ENCODE measurements at regions not wholly inside any gene's neighbourhood (a gene's known extent, or its start where the extent isn't known, plus 50 kb on each side); places are given as distances from the start of the nearest gene placed in this dataset.

DNA sequence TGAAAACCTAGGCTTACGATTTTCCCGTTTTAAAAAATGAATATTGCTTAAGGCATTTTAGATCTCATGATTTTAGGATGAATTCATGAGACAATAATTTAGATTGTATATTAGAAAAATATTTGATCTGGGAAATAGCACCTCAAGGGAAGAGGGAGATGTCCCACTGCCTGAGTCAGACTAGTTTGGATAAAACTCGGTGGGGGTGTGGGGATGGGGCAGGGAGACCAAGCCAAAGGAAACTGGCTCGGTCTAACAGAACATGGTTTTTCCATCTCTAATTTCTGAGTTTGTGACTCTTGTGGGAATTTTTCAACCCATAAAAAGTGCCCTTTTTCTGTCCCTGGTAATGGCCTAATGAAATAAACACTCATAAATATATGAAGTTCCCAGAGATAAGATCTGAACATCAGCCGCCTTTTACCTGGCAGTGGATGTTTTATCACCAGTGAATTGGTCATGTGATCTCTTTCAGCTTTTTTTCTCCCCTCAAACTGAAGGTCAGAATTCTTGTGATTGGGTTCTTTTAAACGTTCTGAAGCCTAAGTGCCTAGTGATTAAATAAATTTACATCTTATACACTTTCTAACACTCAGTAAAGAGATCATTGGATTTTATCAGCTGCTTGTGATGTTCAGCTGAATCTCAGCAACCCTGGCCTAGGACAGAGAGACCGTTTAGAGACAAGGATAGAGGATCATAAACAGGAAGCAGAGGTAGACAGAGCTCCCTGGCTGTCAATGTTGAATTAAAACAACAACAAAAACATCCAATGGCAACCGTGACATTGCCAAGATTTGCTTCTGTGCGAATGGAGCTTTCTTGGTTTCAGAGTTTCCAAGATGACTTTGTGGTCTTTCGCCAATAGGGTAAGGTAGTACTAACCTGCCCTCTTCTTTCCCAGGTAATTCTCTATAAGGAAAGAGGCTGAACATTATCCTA is 1038.2 kb downstream of the MCTP2 start:
- H3K18ac ChIP-seq (ENCODE audit: extremely low read depth, low read length) = no peak overlapping the region
- no peaks in the 10 kb centered on the region for H3K36me3 ChIP-seq (ENCODE audit: control insufficient read depth in 2 of 4, insufficient read depth in 4 of 4, low read length in 3 of 4)
- FAIRE-seq (no peak), DNase-seq (ENCODE audit: low read depth in 1 of 2, low spot score in 2 of 2) (no peak)
- TF ChIP-seq ASH2L (IDR thresholded peaks at IDR 0.05; ENCODE audit: low read length) (no peak), ATF3 (IDR thresholded peaks at IDR 0.05; ENCODE audit: insufficient read depth, low read depth, low read length) (no peak)
- H3K23me2 ChIP-seq (ENCODE audit: low read depth, low read length) = no peaks in the 10 kb centered on the region
- no peak overlapping the region for H4K5ac ChIP-seq (ENCODE audit: insufficient read length, low read depth, low read length)
- no peaks in the 10 kb centered on the region for H3K4me1 ChIP-seq (replicated peaks in 1 of 4; ENCODE audit: control insufficient read depth in 3 of 4, insufficient read depth in 4 of 4, low read length in 3 of 4)
- no peak overlapping the region for H2BK120ac ChIP-seq (replicated peaks; ENCODE audit: low read depth, low read length)
- H4K91ac ChIP-seq (replicated peaks; ENCODE audit: insufficient read length, low read length) = no peak overlapping the region
- H2BK12ac ChIP-seq (ENCODE audit: low read depth, low read length) = no peak overlapping the region
- no peak overlapping the region for H2AFZ ChIP-seq (ENCODE audit: low read length)
- H4K8ac ChIP-seq (ENCODE audit: extremely low read depth, insufficient read depth, low read length) = no peak overlapping the region
- no peak overlapping the region for H3K23ac ChIP-seq (ENCODE audit: insufficient read length)
- H3K56ac ChIP-seq (replicated peaks; ENCODE audit: insufficient read length, low read depth, low read length) = no peak overlapping the region
- H2BK15ac ChIP-seq (ENCODE audit: low read length) = no peak overlapping the region
- no peak overlapping the region for H3K4me3 ChIP-seq (ENCODE audit: extremely low read depth in 1 of 4, insufficient read depth in 2 of 4, low read depth in 3 of 4, low read length in 4 of 4)
- no peaks in the 10 kb centered on the region for H3K27me3 ChIP-seq (replicated peaks in 1 of 4; ENCODE audit: control insufficient read depth in 3 of 4, extremely low read depth in 1 of 4, insufficient read depth in 3 of 4, low read length in 3 of 4)
- no peak overlapping the region for H3K14ac ChIP-seq (ENCODE audit: insufficient read length)
- H2AK5ac ChIP-seq (ENCODE audit: low read depth, low read length) = no peak overlapping the region
- no peak overlapping the region for H3K27ac ChIP-seq (ENCODE audit: low read depth, low read length)
- H3K9ac ChIP-seq (replicated peaks in 1 of 4; ENCODE audit: extremely low read depth in 1 of 4, low read depth in 3 of 4, low read length in 3 of 4) = no peak overlapping the region
- no peaks in the 10 kb centered on the region for H3K9me3 ChIP-seq (ENCODE audit: insufficient read depth in 2 of 2, low read depth in 1 of 2, low read length in 1 of 2)
- WGBS, 2 experiments (ENCODE audit: extremely low coverage in 1 of 2, insufficient coverage in 1 of 2, insufficient read length in 1 of 2, insufficient replicate concordance in 2 of 2, low coverage in 1 of 2, low lambda C conversion rate in 2 of 2, missing lambda C conversion rate in 1 of 2) = 89% methylated on average over 10 of the region's 10 CpGs; no CpG with 5 or more reads in 1 of the 2 experiments
- no peak overlapping the region for H3K4me2 ChIP-seq (ENCODE audit: insufficient read depth in 1 of 2, low read depth in 2 of 2, low read length in 2 of 2)
- no peak overlapping the region for H3K4ac ChIP-seq (replicated peaks; ENCODE audit: insufficient read length, low read depth, low read length)
- POLR2A ChIA-PET (ENCODE audit: partially characterized antibody) = interaction anchor here (1.0 kb wide), 1 partner anchor 63 kb away, joined by 3 read pairs; no protein-coding TSS in a partner anchor
- H2BK5ac ChIP-seq (ENCODE audit: low read depth, low read length) = no peak overlapping the region
- CTCF ChIA-PET (ENCODE audit: partially characterized antibody) = interaction anchor here (0.8 to 1.8 kb wide), 3 partner anchors 10 to 242 kb away, joined by 3 to 15 read pairs (median 4); no protein-coding TSS in a partner anchor
- H3K79me2 ChIP-seq (ENCODE audit: control insufficient read depth in 1 of 2, insufficient read depth in 2 of 2, low read length in 2 of 2) = no peaks in the 10 kb centered on the region
- H3K79me1 ChIP-seq (ENCODE audit: low read depth, low read length) = no peaks in the 10 kb centered on the region
- no peaks in the 10 kb centered on the region for H4K20me1 ChIP-seq (replicated peaks in 1 of 2; ENCODE audit: control insufficient read depth in 1 of 2, insufficient read depth in 2 of 2, low read length in 2 of 2)
- no peak overlapping the region for H2BK20ac ChIP-seq (ENCODE audit: low read length)

Measured in H1 (cell line).